ENCODE measurements at regions not wholly inside any gene's neighbourhood (a gene's known extent, or its start where the extent isn't known, plus 50 kb on each side); places are given as distances from the start of the nearest gene placed in this dataset.

- H3K27me3 ChIP-seq (ENCODE audit: insufficient read depth, low read depth, low read length), result no peaks in the 10 kb centered on the region
- H3K4me3 ChIP-seq (ENCODE audit: low read length), result no peak overlapping the region
- no peak overlapping the region for H3K4me2 ChIP-seq (ENCODE audit: low read length)
- H3K9me3 ChIP-seq (ENCODE audit: low read length), result no peaks in the 10 kb centered on the region
- H3K79me2 ChIP-seq (replicated peaks; ENCODE audit: insufficient read depth, low read length), result no peaks in the 10 kb centered on the region
- no peaks in the 10 kb centered on the region for H3F3A ChIP-seq (ENCODE audit: insufficient read depth, low read length, poor library complexity, severe bottlenecking)
- no peaks in the 10 kb centered on the region for H3K9me2 ChIP-seq (ENCODE audit: insufficient read depth, low read length)
- TF ChIP-seq POLR2AphosphoS5 (IDR thresholded peaks at IDR 0.05) (no peak), MXI1 (conservative IDR thresholded peaks at IDR 0.05; ENCODE audit: poor library complexity, severe bottlenecking) (no peak), SMC3 (conservative IDR thresholded peaks at IDR 0.05; ENCODE audit: poor library complexity) (no peak), CTCF (IDR thresholded peaks at IDR 0.05; ENCODE audit: poor library complexity, severe bottlenecking) (no peak), REST (IDR thresholded peaks at IDR 0.05; ENCODE audit: borderline replicate concordance) (no peak), TAF1 (IDR thresholded peaks at IDR 0.05; ENCODE audit: low read depth) (no peak), RAD21 (conservative IDR thresholded peaks at IDR 0.05) (no peak)
- no peaks in the 10 kb centered on the region for H4K20me1 ChIP-seq (ENCODE audit: insufficient read depth)
- no peaks in the 10 kb centered on the region for H3K36me3 ChIP-seq (ENCODE audit: insufficient read depth, low read length)
- no peak overlapping the region for H2AFZ ChIP-seq (ENCODE audit: low read depth, low read length)
- H3K9ac ChIP-seq (ENCODE audit: low read length), result no peak overlapping the region
- no peak overlapping the region for H3K27ac ChIP-seq (ENCODE audit: low read length)
These were observed 166.0 kb upstream of the COL1A2 start for GRCh38 chr7:94228678-94229077.

GRCh38 chr7:94231305-94231704 lies 163.4 kb upstream of the COL1A2 start:
- Histone ChIP-seq H4K20me1 (ENCODE audit: insufficient read depth) (no peaks in the 10 kb centered on the region), H3K4me3 (ENCODE audit: low read length) (no peak overlapping the region), H3K9me2 (ENCODE audit: insufficient read depth, low read length) (no peaks in the 10 kb centered on the region), H3K27ac (ENCODE audit: low read length) (no peak overlapping the region), H3F3A (ENCODE audit: insufficient read depth, low read length, poor library complexity, severe bottlenecking) (no peaks in the 10 kb centered on the region), H3K9ac (ENCODE audit: low read length) (no peak overlapping the region), H3K27me3 (ENCODE audit: insufficient read depth, low read depth, low read length) (no peaks in the 10 kb centered on the region), H3K36me3 (ENCODE audit: insufficient read depth, low read length) (no peaks in the 10 kb centered on the region), H3K4me2 (ENCODE audit: low read length) (no peak overlapping the region), H3K9me3 (ENCODE audit: low read length) (no peaks in the 10 kb centered on the region), H2AFZ (ENCODE audit: low read depth, low read length) (no peak overlapping the region), H3K79me2 (replicated peaks; ENCODE audit: insufficient read depth, low read length) (no peaks in the 10 kb centered on the region)
- TF ChIP-seq RAD21 (conservative IDR thresholded peaks at IDR 0.05) (no peak), SMC3 (conservative IDR thresholded peaks at IDR 0.05; ENCODE audit: poor library complexity) (no peak), TAF1 (IDR thresholded peaks at IDR 0.05; ENCODE audit: low read depth) (no peak), EP300 (conservative IDR thresholded peaks at IDR 0.05; ENCODE audit: poor library complexity, severe bottlenecking) (no peak), MXI1 (conservative IDR thresholded peaks at IDR 0.05; ENCODE audit: poor library complexity, severe bottlenecking) (no peak), CTCF (IDR thresholded peaks at IDR 0.05; ENCODE audit: poor library complexity, severe bottlenecking) (no peak), REST (IDR thresholded peaks at IDR 0.05; ENCODE audit: borderline replicate concordance) (no peak), POLR2AphosphoS5 (IDR thresholded peaks at IDR 0.05) (no peak), EZH2 (IDR thresholded peaks at IDR 0.05; ENCODE audit: borderline replicate concordance, insufficient read depth, low read length, poor library complexity, severe bottlenecking) (no peak)
